ENCODE measurements at regions not wholly inside any gene's neighbourhood (a gene's known extent, or its start where the extent isn't known, plus 50 kb on each side); places are given as distances from the start of the nearest gene placed in this dataset.
A peak's percentile ranks its signal among the peaks of the same experiment; 100 is the strongest.
"Not testable (repeated sequence)": the region's sequence is repeated elsewhere in the genome, so short reads cannot be mapped to it uniquely, and the experiment has no call there.

- not testable (repeated sequence) for DNase-seq
These were observed 824.7 kb downstream of the LRRTM4 start for GRCh38 chr2:76697439-76697838.

GRCh38 chr2:76692908-76693307, 829.3 kb downstream of the LRRTM4 start:
- DNase-seq, result no peak

GRCh38 chr2:76688732-76689131, 833.4 kb downstream of the LRRTM4 start:
- no peak for DNase-seq

- DNase-seq, result no peak
These were observed 834.3 kb downstream of the LRRTM4 start for GRCh38 chr2:76687923-76688322.

GRCh38 chr2:76684756-76685155, 837.4 kb downstream of the LRRTM4 start:
- DNase-seq, result no peak

GRCh38 chr2:76679025-76679396, 843.2 kb downstream of the LRRTM4 start:
- DNase-seq, result no peak

GRCh38 chr2:76678383-76679024, 843.7 kb downstream of the LRRTM4 start:
- no peak for DNase-seq

GRCh38 chr2:76675212-76675611, 847.0 kb downstream of the LRRTM4 start:
- DNase-seq, result no peak

GRCh38 chr2:76672798-76673197, 849.4 kb downstream of the LRRTM4 start:
- no peak for DNase-seq

GRCh38 chr2:76669966-76670465, 852.2 kb downstream of the LRRTM4 start:
- no peak for DNase-seq

GRCh38 chr2:76668279-76668678, 853.9 kb downstream of the LRRTM4 start:
- no peak for DNase-seq

GRCh38 chr2:76667821-76668271, 854.3 kb downstream of the LRRTM4 start:
- no peak for DNase-seq

GRCh38 chr2:76642129-76642528, 880.0 kb downstream of the LRRTM4 start:
- DNase-seq, result no peak

- no peak for DNase-seq
These were observed 880.7 kb downstream of the LRRTM4 start for GRCh38 chr2:76641506-76641905.

- no peak for DNase-seq
These were observed 881.3 kb downstream of the LRRTM4 start for GRCh38 chr2:76640905-76641304.

- DNase-seq, result no peak
These were observed 883.0 kb downstream of the LRRTM4 start for GRCh38 chr2:76639171-76639680.

GRCh38 chr2:76633276-76633921, 888.8 kb downstream of the LRRTM4 start:
- no peak for DNase-seq

- DNase-seq, result no peak
These were observed 897.1 kb downstream of the LRRTM4 start for GRCh38 chr2:76625101-76625500.

- no peak for DNase-seq
These were observed 902.6 kb upstream of the GCFC2 start for GRCh38 chr2:76613330-76613729.

GRCh38 chr2:76612764-76613163, 902.0 kb upstream of the GCFC2 start:
- DNase-seq, result no peak

GRCh38 chr2:76610451-76610850, 899.7 kb upstream of the GCFC2 start:
- no peak for DNase-seq

- peak in 1 of 5 donors; percentile 22 for DNase-seq
These were observed 889.1 kb upstream of the GCFC2 start for GRCh38 chr2:76599732-76600368.

- DNase-seq, result no peak
These were observed 873.8 kb upstream of the GCFC2 start for GRCh38 chr2:76584474-76584873.

- DNase-seq, result no peak
These were observed 869.2 kb upstream of the GCFC2 start for GRCh38 chr2:76579911-76580310.
